ENCODE measurements at regions not wholly inside any gene's neighbourhood (a gene's known extent, or its start where the extent isn't known, plus 50 kb on each side); places are given as distances from the start of the nearest gene placed in this dataset.

GRCh38 chr3:18030371-18030870, 288.0 kb upstream of the TBC1D5 start:
- DNase-seq (ENCODE audit: low read depth in 1 of 2, low spot score in 2 of 2): no peak

More at GRCh38 chr3:18030371-18030870, 288.0 kb upstream of the TBC1D5 start:
- Histone ChIP-seq H2AK5ac (ENCODE audit: low read depth, low read length) (no peak overlapping the region), H2BK120ac (replicated peaks; ENCODE audit: low read depth, low read length) (no peak overlapping the region), H2BK15ac (ENCODE audit: low read length) (no peak overlapping the region), H3K27ac (ENCODE audit: low read depth, low read length) (no peak overlapping the region), H2AFZ (ENCODE audit: low read length) (no peak overlapping the region), H2BK20ac (ENCODE audit: low read length) (no peak overlapping the region), H3K9ac (replicated peaks in 1 of 4; ENCODE audit: extremely low read depth in 1 of 4, low read depth in 3 of 4, low read length in 3 of 4) (no peak overlapping the region), H3K9me3 (ENCODE audit: insufficient read depth in 2 of 2, low read depth in 1 of 2, low read length in 1 of 2) (no peaks in the 10 kb centered on the region), H3K4me2 (ENCODE audit: insufficient read depth in 1 of 2, low read depth in 2 of 2, low read length in 2 of 2) (no peak overlapping the region), H3K36me3 (ENCODE audit: control insufficient read depth in 2 of 4, insufficient read depth in 4 of 4, low read length in 3 of 4) (no peaks in the 10 kb centered on the region), H3K56ac (replicated peaks; ENCODE audit: insufficient read length, low read depth, low read length) (no peak overlapping the region), H4K5ac (ENCODE audit: insufficient read length, low read depth, low read length) (no peak overlapping the region), H3K4me3 (ENCODE audit: extremely low read depth in 1 of 4, insufficient read depth in 2 of 4, low read depth in 3 of 4, low read length in 4 of 4) (no peak overlapping the region), H3K23ac (ENCODE audit: insufficient read length) (no peak overlapping the region), H3K14ac (ENCODE audit: insufficient read length) (no peak overlapping the region), H3K4ac (replicated peaks; ENCODE audit: insufficient read length, low read depth, low read length) (no peak overlapping the region), H3K27me3 (replicated peaks in 1 of 4; ENCODE audit: control insufficient read depth in 3 of 4, extremely low read depth in 1 of 4, insufficient read depth in 3 of 4, low read length in 3 of 4) (no peaks in the 10 kb centered on the region), H2BK5ac (ENCODE audit: low read depth, low read length) (no peak overlapping the region), H2BK12ac (ENCODE audit: low read depth, low read length) (no peak overlapping the region), H3K79me1 (ENCODE audit: low read depth, low read length) (no peaks in the 10 kb centered on the region), H4K91ac (replicated peaks; ENCODE audit: insufficient read length, low read length) (no peak overlapping the region), H4K8ac (ENCODE audit: extremely low read depth, insufficient read depth, low read length) (no peak overlapping the region), H3K18ac (ENCODE audit: extremely low read depth, low read length) (no peak overlapping the region), H3K23me2 (ENCODE audit: low read depth, low read length) (no peaks in the 10 kb centered on the region), H3K79me2 (ENCODE audit: control insufficient read depth in 1 of 2, insufficient read depth in 2 of 2, low read length in 2 of 2) (no peaks in the 10 kb centered on the region), H3K4me1 (replicated peaks in 1 of 4; ENCODE audit: control insufficient read depth in 3 of 4, insufficient read depth in 4 of 4, low read length in 3 of 4) (no peaks in the 10 kb centered on the region; a peak in 1 of 7 replicates), H4K20me1 (replicated peaks in 1 of 2; ENCODE audit: control insufficient read depth in 1 of 2, insufficient read depth in 2 of 2, low read length in 2 of 2) (no peaks in the 10 kb centered on the region)
- WGBS, 2 experiments (ENCODE audit: extremely low coverage in 1 of 2, insufficient coverage in 1 of 2, insufficient read length in 1 of 2, insufficient replicate concordance in 2 of 2, low coverage in 1 of 2, low lambda C conversion rate in 2 of 2, missing lambda C conversion rate in 1 of 2): 89% methylated on average over 8 of the region's 8 CpGs; no CpG with 5 or more reads in 1 of the 2 experiments
- POLR2A ChIA-PET (ENCODE audit: partially characterized antibody): no interaction called here
- CTCF ChIA-PET (ENCODE audit: partially characterized antibody): no interaction called here
- TF ChIP-seq NANOG (IDR thresholded peaks at IDR 0.05; ENCODE audit: insufficient read depth, low read depth, low read length, poor library complexity, severe bottlenecking) (no peak), ATF2 (IDR thresholded peaks at IDR 0.05; ENCODE audit: low read length) (no peak), ATF3 (IDR thresholded peaks at IDR 0.05; ENCODE audit: insufficient read depth, low read depth, low read length) (no peak), NRF1 (IDR thresholded peaks at IDR 0.05; ENCODE audit: low read depth, low read length) (no peak), EZH2 (IDR thresholded peaks at IDR 0.05; ENCODE audit: low read depth, low read length, severe bottlenecking) (no peak), SIX5 (IDR thresholded peaks at IDR 0.05; ENCODE audit: low read depth, low read length) (no peak)
- FAIRE-seq: no peak

Data from H1 (cell line).